CD4-positive, CD25-positive, alpha-beta regulatory T cell (primary cell): ENCODE measurements at regions not wholly inside any gene's neighbourhood (a gene's known extent, or its start where the extent isn't known, plus 50 kb on each side); places are given as distances from the start of the nearest gene placed in this dataset.

Experiments
- ATAC-seq, 2 donors: fragments of 150-1000 bp; cut with Tn5 transposase; one replicate each; pipeline ENCODE4 v1.10.0; 2021; ENCODE audit warnings: low read depth in 2 of 2, moderate number of reproducible peaks in 2 of 2, moderate library complexity in 1 of 2
- DNase-seq, 3 donors: peaks; one replicate each; pipeline versions ENCODE4 v3.0.0 to v3.0.0-alpha.2; 2012 to 2022; ENCODE audit warnings: mixed read lengths in 1 of 3
- H3K27ac ChIP-seq: one replicate; pipeline ENCODE4 v1.7.0; 2013; ENCODE audit warnings: mild to moderate bottlenecking, low read length; ENCODE audit not compliant: insufficient read depth, poor library complexity, severe bottlenecking
- H3K27me3 ChIP-seq: one replicate; pipeline ENCODE4 v1.7.0; 2013; ENCODE audit warnings: low read length; ENCODE audit not compliant: control insufficient read depth, insufficient read depth
- H3K36me3 ChIP-seq: one replicate; pipeline ENCODE4 v1.7.0; 2013; ENCODE audit warnings: mild to moderate bottlenecking, low read length, moderate library complexity; ENCODE audit not compliant: control insufficient read depth, insufficient read depth
- H3K4me1 ChIP-seq: 2 replicates; pipeline ENCODE4 v1.7.0; 2013; ENCODE audit warnings: mild to moderate bottlenecking, low read length; ENCODE audit not compliant: insufficient read depth, control insufficient read depth, poor library complexity, severe bottlenecking
- H3K4me3 ChIP-seq: one replicate; pipeline ENCODE4 v1.7.0; 2013; ENCODE audit warnings: low read depth, mild to moderate bottlenecking, low read length, moderate library complexity
- H3K9me3 ChIP-seq, 2 experiments: 1 replicate in 1 of 2; 2 replicates in 1 of 2; pipeline ENCODE4 v1.7.0; 2013; ENCODE audit warnings: low read length in 2 of 2, mild to moderate bottlenecking in 1 of 2, moderate library complexity in 1 of 2; ENCODE audit not compliant: control insufficient read depth in 2 of 2
- H3K27ac Mint-ChIP-seq, 3 donors: one replicate each; pipeline ENCODE4 v1.8.0; 2020 to 2022; ENCODE audit warnings: mild to moderate bottlenecking in 3 of 3, mixed read lengths in 3 of 3, moderate library complexity in 2 of 3
- H3K27me3 Mint-ChIP-seq: one replicate; pipeline ENCODE4 v1.8.0; 2022; ENCODE audit warnings: mild to moderate bottlenecking, mixed read lengths
- H3K36me3 Mint-ChIP-seq: one replicate; pipeline ENCODE4 v1.8.0; 2020; ENCODE audit warnings: mixed read lengths
- H3K4me1 Mint-ChIP-seq, 4 donors: one replicate each; pipeline ENCODE4 v1.8.0; 2020 to 2022; ENCODE audit warnings: mixed read lengths in 4 of 4, mild to moderate bottlenecking in 1 of 4
- H3K4me3 Mint-ChIP-seq, 4 donors: one replicate each; pipeline ENCODE4 v1.8.0; 2020 to 2022; ENCODE audit warnings: mild to moderate bottlenecking in 4 of 4, mixed read lengths in 4 of 4, moderate library complexity in 3 of 4
- H3K9me3 Mint-ChIP-seq, 7 donors: one replicate each; pipeline ENCODE4 v1.8.0; 2020 to 2022; ENCODE audit warnings: mixed read lengths in 7 of 7, mild to moderate bottlenecking in 3 of 7, moderate library complexity in 2 of 7

DNA sequence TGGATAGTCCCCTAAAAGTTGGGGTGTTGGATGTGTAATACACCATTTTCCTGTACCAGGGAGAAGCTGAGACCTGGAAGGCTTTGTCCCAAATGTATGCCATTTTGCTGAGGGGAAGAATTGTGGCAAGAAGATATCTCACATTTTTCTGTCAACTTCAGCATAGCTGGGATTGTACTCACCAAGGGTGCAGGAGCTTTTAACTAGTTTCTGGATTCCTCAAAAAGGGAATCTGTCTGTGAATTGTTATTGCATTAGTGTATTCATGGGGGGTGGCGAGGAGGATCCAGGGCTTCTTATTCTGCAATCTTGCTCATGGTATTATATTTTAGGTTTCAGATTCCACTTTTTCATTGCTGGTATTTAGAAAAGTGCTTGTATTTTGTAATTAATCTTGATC lies 208.2 kb upstream of the MYOCD start:
- no peaks in the 10 kb centered on the region for H3K4me1 ChIP-seq
- ATAC-seq (no peak), DNase-seq (no peak)
- peaks cover 6 to 7% of the 10 kb centered on the region in 2 experiments for H3K9me3 ChIP-seq
- H3K27me3 ChIP-seq, result no peaks in the 10 kb centered on the region
- Mint-ChIP-seq H3K36me3 (no peaks in the 10 kb centered on the region), H3K4me1 (no peaks in the 10 kb centered on the region), H3K27me3 (no peaks in the 10 kb centered on the region), H3K9me3 (peaks cover 0 to 23% (median 9%) of the 10 kb centered on the region in 7 donors), H3K4me3 (no peak overlapping the region), H3K27ac (no peak overlapping the region)
- H3K4me3 ChIP-seq, result no peak overlapping the region
- H3K27ac ChIP-seq, result no peak overlapping the region
- no peaks in the 10 kb centered on the region for H3K36me3 ChIP-seq

DNA sequence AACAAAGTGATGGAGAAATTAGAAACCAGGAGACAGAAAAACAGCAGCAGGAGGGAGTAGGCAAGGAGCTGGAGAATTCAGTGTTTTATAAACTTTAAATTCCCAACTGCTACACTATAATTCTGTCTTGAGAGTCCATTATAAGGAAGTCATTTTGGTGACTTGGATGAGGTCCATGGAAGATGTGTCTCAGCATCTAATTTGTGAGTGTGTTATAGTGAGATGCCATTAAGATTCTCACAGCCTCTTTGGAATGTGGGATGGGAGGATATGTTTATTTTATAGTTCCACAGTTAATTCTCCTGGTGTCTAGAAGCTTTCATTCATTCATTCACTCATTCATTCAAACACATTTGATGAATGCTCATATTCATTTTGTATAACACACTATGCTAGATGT lies 206.0 kb upstream of the MYOCD start:
- Mint-ChIP-seq H3K4me1 (no peaks in the 10 kb centered on the region), H3K27me3 (no peaks in the 10 kb centered on the region), H3K36me3 (no peaks in the 10 kb centered on the region), H3K9me3 (peaks cover 0 to 23% (median 13%) of the 10 kb centered on the region in 7 donors), H3K4me3 (no peak overlapping the region), H3K27ac (no peak overlapping the region)
- ATAC-seq, result no peak
- H3K4me1 ChIP-seq, result no peaks in the 10 kb centered on the region
- H3K36me3 ChIP-seq, result no peaks in the 10 kb centered on the region
- H3K4me3 ChIP-seq, result no peak overlapping the region
- H3K9me3 ChIP-seq, result peaks cover 6 to 7% of the 10 kb centered on the region in 2 experiments
- DNase-seq, result no peak
- H3K27ac ChIP-seq, result no peak overlapping the region
- no peaks in the 10 kb centered on the region for H3K27me3 ChIP-seq

DNA sequence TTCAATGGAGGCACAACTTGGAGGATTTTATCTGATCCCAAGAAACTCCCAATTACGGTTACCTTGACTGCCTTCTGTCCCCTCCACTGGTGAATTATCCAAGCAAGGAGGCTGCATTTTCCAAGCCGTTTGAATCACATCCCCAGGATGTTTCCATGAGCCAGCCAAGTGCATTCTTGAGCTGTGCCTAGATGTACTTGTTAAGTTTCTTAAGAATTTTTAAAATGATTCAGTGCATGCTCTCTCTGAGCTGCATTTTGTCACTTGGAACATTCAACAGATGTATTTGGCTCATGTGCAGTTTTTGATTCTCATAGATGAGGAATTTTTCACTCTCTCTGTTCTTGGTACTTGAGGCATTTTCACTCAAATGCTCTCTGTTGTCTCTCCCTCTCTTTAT lies 202.6 kb upstream of the MYOCD start:
- Histone ChIP-seq H3K27me3 (no peaks in the 10 kb centered on the region), H3K36me3 (no peaks in the 10 kb centered on the region), H3K4me3 (no peak overlapping the region), H3K4me1 (no peaks in the 10 kb centered on the region), H3K27ac (no peak overlapping the region), H3K9me3 (no peaks in the 10 kb centered on the region)
- Mint-ChIP-seq H3K4me1 (no peaks in the 10 kb centered on the region), H3K36me3 (no peaks in the 10 kb centered on the region), H3K4me3 (no peak overlapping the region), H3K27me3 (no peaks in the 10 kb centered on the region), H3K9me3 (peaks cover 0 to 10% (median 3%) of the 10 kb centered on the region in 7 donors), H3K27ac (no peak overlapping the region)
- DNase-seq (no peak), ATAC-seq (no peak)

DNA sequence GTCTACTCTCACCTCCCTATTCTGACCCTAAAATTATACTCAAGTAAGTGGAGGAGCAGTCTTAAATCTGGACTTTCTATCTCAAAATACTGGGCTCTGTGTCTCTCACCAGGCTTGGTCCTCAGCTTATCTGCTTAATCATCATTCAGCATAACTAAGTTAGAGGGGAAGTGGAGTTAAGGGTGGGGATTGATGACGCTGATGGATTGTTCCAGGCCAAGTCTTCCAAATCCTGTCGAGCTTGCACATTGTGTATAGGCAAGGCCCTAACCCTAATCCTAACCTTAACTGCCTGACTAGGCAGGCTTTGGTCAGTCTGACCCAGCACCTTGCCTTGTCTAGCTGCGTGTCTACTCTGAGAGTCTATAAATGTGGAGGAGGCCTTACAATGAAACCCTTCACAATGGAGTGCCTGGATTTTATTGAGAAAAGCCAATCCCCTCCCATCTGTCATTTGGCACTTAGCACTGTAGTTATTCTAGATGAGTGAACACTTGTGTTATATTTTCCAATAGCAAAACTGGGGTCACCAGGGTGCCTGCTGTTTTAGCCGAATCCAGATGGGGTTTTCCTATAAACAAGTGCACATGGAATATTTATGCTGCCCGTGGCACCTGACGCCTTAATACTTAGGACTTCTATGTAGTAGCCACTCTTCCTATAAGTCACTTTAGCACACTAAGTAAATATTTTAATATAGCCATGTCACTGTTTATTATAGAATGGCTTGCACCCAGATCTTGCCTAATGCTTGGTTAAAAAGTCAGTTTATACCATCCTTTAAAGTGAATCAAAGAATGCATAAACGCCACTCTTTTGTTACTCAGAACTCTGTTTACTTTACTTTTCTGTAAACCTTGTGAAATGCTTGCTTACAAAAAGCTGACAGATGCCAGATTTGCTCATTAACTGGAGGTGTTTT lies 193.2 kb upstream of the MYOCD start:
- Mint-ChIP-seq H3K4me3 (no peak overlapping the region), H3K27ac (no peak overlapping the region), H3K4me1 (no peaks in the 10 kb centered on the region), H3K36me3 (no peaks in the 10 kb centered on the region), H3K27me3 (peaks cover 4% of the 10 kb centered on the region), H3K9me3 (peaks cover 0 to 14% (median 5%) of the 10 kb centered on the region in 7 donors)
- no peaks in the 10 kb centered on the region for H3K4me1 ChIP-seq
- DNase-seq (no peak), ATAC-seq (no peak)
- H3K27ac ChIP-seq, result no peak overlapping the region
- no peaks in the 10 kb centered on the region for H3K36me3 ChIP-seq
- no peaks in the 10 kb centered on the region for H3K27me3 ChIP-seq
- H3K4me3 ChIP-seq, result no peak overlapping the region
- no peaks in the 10 kb centered on the region for H3K9me3 ChIP-seq

DNA sequence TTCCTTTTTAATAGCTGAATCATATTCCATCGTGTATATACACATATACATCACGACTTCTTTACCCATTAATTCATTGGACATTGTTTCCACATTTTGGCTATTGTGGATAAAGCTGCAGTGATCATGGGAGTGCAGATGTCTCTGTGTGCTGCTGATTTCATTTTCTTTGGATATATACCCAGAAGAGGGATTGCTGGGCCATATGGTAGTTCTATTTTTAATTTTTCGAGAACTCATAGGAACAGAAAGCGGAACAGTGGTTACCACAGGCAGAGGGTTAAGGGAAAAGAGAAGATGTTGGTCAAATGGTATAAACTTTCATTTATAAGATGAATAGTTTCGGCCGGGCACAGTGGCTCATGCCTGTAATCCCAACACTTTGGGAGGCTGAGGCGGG lies 187.4 kb upstream of the MYOCD start:
- Mint-ChIP-seq H3K36me3 (no peaks in the 10 kb centered on the region), H3K4me1 (no peaks in the 10 kb centered on the region), H3K27me3 (no peaks in the 10 kb centered on the region), H3K9me3 (peaks cover 0 to 14% (median 9%) of the 10 kb centered on the region in 7 donors), H3K4me3 (no peak overlapping the region), H3K27ac (no peak overlapping the region)
- H3K27me3 ChIP-seq, result no peaks in the 10 kb centered on the region
- no peak overlapping the region for H3K27ac ChIP-seq
- H3K36me3 ChIP-seq, result no peaks in the 10 kb centered on the region
- DNase-seq (no peak), ATAC-seq (no peak)
- H3K4me1 ChIP-seq, result no peaks in the 10 kb centered on the region
- H3K4me3 ChIP-seq, result no peak overlapping the region
- no peaks in the 10 kb centered on the region for H3K9me3 ChIP-seq

DNA sequence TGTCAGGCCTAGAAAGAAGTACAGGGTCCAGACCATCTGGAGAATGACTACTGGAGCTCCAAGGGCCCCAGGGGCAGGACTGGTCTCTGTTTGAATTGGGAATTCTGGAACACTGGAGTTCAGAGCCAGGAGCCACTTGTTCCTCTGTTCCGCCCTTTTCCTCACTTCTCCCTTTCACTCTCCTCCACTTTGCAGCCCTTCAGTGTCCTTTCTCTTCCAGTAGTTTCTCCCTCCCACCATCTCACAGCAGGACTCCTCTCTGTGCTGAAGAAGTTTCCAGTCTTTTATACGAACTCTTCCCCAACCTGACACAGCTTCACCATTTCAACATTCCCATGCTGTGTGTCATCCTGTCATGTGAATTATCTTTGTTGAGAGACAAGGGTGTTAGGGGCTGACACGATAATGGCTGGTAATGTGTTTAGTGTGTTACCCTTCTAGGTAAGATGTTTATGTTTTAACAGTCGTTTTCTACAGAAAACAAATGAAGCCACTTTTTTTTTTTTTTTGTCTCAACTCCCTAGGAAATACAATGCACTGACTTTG lies 180.3 kb upstream of the MYOCD start:
- Mint-ChIP-seq H3K27me3 (no peaks in the 10 kb centered on the region), H3K27ac (no peak overlapping the region), H3K9me3 (peaks cover 0 to 6% (median 3%) of the 10 kb centered on the region in 7 donors), H3K4me3 (no peak overlapping the region), H3K4me1 (no peaks in the 10 kb centered on the region), H3K36me3 (no peaks in the 10 kb centered on the region)
- ATAC-seq, result no peak
- Histone ChIP-seq H3K27me3 (no peaks in the 10 kb centered on the region), H3K27ac (no peak overlapping the region), H3K4me3 (no peak overlapping the region), H3K9me3 (no peaks in the 10 kb centered on the region), H3K36me3 (no peaks in the 10 kb centered on the region), H3K4me1 (no peaks in the 10 kb centered on the region)
- no peak for DNase-seq

DNA sequence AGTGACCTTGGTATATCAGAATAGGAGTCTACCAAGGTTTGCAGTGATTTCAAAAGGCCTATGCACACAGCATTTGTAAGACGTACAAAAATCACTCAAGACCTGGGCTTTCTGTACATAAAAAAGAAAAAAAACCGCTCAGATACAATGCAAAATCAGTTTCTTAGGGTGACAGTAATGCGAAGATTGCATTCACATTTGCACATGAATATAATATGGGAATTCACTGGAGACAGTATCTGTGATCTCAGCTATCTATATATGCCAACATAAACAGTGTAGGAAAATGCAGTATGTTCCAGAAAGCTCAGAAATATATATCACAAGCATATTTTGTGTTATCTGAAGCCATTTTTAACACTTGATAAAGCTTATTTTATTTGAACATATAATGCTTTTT lies 176.4 kb upstream of the MYOCD start:
- Histone ChIP-seq H3K27me3 (no peaks in the 10 kb centered on the region), H3K36me3 (no peaks in the 10 kb centered on the region), H3K9me3 (no peaks in the 10 kb centered on the region), H3K4me1 (no peaks in the 10 kb centered on the region), H3K4me3 (no peak overlapping the region), H3K27ac (no peak overlapping the region)
- no peak for ATAC-seq
- no peaks in the 10 kb centered on the region for H3K36me3 Mint-ChIP-seq
- H3K9me3 Mint-ChIP-seq, result peaks cover 0 to 6% (median 3%) of the 10 kb centered on the region in 7 donors
- no peaks in the 10 kb centered on the region for H3K27me3 Mint-ChIP-seq
- no peaks in the 10 kb centered on the region for H3K4me1 Mint-ChIP-seq
- no peak for DNase-seq
- no peak overlapping the region for H3K27ac Mint-ChIP-seq
- H3K4me3 Mint-ChIP-seq, result no peak overlapping the region

DNA sequence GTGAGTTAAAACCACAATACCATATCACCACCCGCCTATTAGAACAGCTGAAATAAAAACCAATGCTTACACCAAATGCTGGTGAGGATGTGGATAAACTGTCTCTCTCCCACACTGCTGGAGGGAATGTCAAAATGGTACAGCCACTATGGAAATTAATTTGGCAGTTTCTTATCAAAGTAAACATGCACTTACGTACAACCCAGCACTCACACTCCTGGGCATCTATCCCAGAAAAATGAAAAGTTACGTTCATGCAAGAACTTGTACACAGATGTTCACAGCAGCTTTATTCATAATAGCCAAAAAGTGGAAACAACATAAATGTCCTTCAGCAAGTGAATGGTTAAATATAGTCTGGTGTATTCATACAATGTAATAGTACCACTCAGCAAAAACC lies 173.2 kb upstream of the MYOCD start:
- DNase-seq (no peak), ATAC-seq (no peak)
- Histone ChIP-seq H3K4me1 (no peaks in the 10 kb centered on the region), H3K27me3 (no peaks in the 10 kb centered on the region), H3K27ac (no peak overlapping the region), H3K9me3 (no peaks in the 10 kb centered on the region), H3K4me3 (no peak overlapping the region), H3K36me3 (no peaks in the 10 kb centered on the region)
- Mint-ChIP-seq H3K36me3 (no peaks in the 10 kb centered on the region), H3K9me3 (peaks cover 0 to 19% (median 4%) of the 10 kb centered on the region in 7 donors), H3K4me3 (no peak overlapping the region), H3K4me1 (no peaks in the 10 kb centered on the region), H3K27me3 (no peaks in the 10 kb centered on the region), H3K27ac (no peak overlapping the region)
